DMS79 (cell line): ENCODE measurements at regions not wholly inside any gene's neighbourhood (a gene's known extent, or its start where the extent isn't known, plus 50 kb on each side); places are given as distances from the start of the nearest gene placed in this dataset.
"Not testable (repeated sequence)": the region's sequence is repeated elsewhere in the genome, so short reads cannot be mapped to it uniquely, and the experiment has no call there.

Source experiments
- DNase-seq: peaks from one replicate; lab custom pipeline; 2025; lab: John Stamatoyannopoulos, UW

GRCh38 chr10:91003379-91003778 lies 82.5 kb upstream of the ANKRD1 start:
- not testable (repeated sequence) for DNase-seq

DNA sequence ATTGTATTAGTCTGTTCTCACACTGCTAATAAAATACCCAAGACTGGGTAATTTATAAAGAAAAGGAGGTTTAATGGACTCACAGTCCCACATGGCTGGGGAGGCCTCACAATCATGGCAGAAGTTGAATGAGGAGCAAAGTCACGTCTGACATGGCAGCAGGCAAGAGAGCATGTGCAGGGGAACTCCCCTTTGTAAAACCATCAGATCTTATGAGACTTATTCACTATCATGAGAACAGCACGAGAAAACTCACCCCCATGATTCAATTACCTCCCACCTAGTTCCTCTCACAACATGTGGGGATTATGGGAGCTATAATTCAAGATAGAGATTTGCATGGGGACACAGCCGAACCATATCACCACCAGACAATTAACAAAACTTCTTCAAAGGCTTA lies 84.4 kb upstream of the ANKRD1 start:
- DNase-seq, result not testable (repeated sequence)

DNA sequence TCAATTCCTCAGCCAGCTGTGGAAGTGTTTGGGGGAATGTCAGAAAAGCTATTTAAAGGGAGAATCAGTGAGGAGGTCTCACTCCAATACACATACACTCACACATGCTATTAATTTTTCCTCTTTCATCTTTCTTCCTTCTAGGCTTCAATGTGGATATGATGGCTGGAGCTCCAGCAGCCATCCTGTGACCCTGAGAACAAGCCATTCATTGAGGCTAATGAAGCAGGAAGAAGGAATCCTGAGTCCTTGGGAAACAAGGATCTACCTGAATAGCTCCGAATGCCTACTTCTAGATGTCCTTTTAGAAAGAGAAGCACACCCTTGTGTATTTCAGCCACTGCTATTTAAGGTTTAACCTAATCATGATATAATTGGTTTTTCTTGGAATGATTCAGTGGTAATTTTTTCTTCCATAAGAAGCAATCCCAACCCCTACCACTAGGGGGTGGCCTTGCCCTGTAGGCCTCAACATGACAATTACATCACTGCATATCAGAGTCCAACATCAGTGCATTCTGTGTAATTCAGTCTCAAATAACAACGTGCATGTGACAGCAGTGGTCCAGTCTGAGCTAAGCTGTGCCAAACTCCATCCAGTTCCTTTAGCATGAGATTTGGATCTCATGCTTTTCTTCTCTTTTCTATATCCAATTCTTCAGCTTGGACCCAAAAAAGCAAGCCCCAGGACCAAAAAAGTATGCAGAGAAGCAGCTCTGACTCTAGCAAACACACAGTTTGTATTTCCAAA lies 85.3 kb upstream of the ANKRD1 start:
- no peak for DNase-seq

DNA sequence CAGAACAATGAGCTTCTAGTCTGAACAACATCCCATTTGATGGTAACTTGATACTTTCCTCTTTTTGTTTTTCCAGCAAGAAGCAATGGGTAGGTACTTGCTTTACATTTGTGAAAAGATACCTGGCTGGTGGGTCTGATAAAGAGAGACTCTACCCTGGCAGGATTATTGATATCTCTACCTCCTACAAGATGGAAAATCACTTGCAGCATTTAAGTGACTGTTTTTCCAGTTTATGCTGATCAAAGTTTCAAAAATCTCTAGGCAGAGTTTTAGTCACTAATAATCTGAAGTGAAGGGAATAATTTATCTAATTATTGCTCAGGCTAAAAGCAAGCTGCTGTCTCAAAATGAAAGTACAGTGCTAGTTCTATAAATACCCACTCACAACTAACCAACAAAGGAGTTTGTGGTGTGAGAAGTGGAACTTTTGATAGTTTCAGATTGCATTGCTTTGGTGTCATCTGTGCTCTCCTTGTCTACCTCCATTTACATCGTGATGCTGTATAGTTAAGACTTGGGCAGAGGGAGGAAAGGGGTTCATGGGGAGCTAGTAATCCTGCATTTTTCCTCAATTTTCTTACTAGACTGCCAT lies 86.0 kb upstream of the ANKRD1 start:
- DNase-seq, result no peak

- DNase-seq, result no peak
Measured at GRCh38 chr10:91007655-91008054, 86.8 kb upstream of the ANKRD1 start.

DNA sequence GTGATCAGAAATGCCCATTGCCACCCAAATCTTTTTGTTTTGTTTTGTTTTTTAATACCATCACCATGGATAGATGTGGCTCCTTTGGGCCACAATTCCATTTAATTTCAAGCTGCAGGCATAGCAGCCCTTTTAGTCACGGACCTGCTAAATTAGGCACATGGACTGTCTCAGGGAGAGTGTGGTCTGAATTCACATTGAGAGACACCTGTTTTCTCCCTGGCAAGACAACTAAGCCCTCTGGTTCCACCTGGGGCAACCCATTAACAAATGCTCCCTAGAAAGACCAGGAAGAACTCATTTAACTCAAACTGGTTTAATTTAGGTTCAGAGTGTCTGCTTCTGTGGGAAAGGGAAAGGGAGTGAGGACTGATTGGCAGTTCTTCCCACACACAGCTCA lies 88.2 kb upstream of the ANKRD1 start:
- DNase-seq, result no peak

DNA sequence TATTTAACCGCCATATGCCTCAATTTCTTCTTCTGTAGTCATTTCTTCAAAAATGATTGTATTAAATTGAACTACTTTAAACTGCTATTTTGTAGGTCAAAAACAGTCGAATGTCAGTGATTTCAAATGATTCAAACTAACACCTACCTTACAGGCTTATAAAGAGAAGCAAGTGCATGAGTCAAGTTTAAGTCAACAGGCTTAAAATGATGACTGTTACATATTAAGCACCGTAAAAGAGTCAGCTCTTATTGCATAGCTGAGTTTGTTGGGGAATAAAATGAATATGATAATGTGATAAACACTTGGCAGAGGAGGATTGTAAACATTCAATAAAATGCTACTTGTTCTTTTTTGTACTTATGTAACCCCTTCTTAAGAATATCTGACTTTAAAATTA lies 90.1 kb upstream of the ANKRD1 start:
- DNase-seq, result no peak

- DNase-seq, result no peak
Measured at GRCh38 chr10:91012502-91012901, 91.6 kb upstream of the ANKRD1 start.

DNA sequence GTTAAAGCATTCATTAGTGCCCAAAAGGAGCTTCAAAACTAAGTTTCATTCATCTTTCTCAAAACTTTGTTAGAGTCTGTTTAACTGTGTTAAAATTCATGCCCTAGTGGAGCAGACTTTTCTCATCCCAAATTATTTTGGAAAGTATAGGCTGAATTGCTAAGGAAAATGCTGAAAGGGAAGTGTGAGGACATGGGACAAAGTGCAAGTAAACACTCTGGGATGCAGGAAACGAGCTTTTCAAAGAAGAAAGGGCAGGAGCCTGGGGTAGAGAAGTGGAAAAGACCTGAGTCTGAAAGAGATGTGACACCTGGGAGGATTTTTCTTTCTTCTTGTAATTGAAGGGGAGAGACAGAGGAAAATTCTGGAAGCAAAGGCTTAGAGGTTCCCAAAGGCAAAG lies 93.1 kb upstream of the ANKRD1 start:
- DNase-seq, result no peak

- no peak for DNase-seq
Measured at GRCh38 chr10:91017198-91017597, 96.3 kb upstream of the ANKRD1 start.

DNA sequence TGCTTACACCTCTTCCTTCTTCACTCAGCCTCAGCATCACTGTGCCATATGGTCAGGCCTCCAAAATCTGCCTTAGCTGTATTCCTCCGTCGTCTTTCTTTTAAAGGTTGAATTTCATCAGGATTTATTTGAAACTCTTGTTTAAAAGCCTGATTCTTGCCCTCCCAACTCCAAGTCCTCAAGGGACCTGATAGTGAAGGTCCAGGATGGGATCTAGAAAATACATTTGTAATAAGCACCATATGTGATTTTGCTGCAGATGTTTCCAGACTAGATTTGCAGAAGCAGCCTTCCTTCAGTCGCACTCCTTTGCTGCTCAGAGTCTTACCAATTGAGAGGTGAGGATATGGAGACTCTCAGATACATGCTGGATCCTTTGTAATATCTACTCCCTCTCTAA lies 101.0 kb upstream of the ANKRD1 start:
- no peak for DNase-seq

GRCh38 chr10:91022390-91022789 lies 101.5 kb upstream of the ANKRD1 start:
- peak; percentile 11 for DNase-seq

DNA sequence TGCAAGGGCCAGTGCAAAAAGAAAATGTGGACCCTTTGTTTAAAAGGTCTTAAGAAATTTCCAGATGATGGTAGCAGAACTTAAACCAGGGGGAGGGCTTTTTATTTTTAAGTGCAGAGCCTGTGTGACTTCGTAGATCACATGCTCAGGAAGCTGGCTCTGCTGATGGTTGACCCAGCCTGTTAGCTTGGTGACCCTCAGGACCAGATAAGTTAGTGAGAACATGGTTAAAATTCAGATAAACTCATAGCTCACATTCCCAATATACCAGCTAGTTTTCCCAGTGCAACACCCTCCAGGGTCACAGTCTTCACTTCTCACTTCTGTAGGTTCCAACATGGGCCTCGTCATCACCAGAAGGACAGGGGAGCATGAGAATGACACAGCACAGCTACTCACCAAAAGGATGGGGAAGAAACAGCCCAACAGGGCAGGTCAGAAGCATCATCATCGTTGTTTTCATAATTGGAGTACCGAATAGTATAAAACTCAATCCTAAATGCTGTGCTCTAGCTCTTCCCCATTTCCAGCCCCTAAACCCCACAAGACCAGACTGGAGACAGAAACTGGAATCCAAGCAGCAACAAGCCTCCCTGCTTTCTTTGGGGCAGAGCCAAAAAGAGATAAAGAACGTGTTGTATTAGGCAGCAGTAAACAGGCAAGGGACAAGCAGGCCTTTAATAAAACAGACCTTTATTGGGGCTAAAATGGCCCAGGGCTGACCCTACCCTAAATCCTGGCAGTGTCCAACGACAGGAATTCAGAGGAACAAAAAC lies 102.2 kb upstream of the ANKRD1 start:
- DNase-seq, result no peak

- DNase-seq, result no peak
Measured at GRCh38 chr10:91023700-91024398, 103.0 kb upstream of the ANKRD1 start.

DNA sequence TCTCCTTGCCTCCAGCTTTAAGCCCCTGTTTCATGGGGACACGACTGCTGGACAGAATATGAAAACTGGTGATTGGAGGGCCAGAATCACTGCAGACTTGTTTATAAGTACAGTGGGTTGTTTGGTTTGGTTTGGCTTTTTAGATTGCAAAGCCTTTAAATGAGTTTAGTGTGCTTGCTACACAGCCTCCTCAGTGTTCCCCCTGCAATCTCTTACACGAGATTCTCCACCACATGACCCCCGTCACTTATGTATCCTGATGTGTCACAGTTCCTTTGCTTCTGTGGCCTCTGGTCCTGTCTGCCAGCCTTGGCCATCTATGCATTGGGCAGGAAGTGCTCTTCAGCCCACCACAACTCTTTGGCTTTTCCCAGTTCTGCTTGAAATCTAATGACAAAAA lies 103.7 kb upstream of the ANKRD1 start:
- DNase-seq, result no peak

- DNase-seq, result no peak
Measured at GRCh38 chr10:91032611-91033206, 111.8 kb upstream of the ANKRD1 start.

DNA sequence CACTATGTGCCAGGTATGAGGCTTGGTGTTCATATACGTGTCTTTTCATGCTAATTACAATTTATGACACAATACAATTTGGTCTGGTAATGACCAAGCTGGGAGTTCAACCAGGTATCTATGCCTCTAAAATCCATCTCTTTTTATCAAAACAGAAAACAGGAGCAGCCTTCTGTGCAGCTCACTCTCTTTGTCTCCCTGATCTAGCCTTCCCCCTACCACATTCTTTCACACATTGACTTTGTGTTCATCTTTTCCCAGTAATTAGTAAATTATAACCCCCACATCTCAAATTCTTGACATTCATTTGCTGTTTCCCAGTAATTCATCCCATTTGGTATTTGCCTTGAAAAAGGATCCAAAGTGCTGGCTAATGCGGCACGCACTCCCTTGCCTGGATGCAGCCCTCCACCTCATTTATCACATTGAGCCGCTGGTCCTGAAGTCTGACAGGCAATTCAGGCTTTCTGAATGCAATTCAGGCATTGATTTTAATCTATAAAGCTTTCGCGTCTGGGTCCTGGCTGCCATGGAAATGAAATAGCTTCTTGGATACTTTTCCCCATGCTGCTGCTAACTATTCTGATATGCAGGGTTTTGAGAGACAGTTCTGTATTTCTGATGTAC lies 112.5 kb upstream of the ANKRD1 start:
- DNase-seq, result no peak

DNA sequence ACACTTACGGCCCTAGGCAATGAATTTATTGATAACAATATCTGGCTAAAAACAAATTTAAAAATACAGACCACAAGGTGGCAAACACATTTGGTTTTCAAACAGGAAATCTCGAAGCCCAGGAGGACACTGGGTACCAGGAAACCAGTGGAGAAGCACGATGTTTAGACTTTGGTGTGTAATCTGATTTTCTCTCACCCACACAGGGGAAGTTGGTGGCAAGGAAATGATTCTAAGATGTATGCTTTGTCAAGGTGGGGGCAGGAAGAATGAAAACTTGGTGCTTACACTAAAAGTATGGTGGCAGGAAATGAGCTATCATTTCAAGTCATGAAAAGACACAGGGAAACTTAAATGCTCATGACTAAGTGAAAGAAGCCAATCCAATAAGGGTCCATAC lies 113.2 kb upstream of the ANKRD1 start:
- no peak for DNase-seq

DNA sequence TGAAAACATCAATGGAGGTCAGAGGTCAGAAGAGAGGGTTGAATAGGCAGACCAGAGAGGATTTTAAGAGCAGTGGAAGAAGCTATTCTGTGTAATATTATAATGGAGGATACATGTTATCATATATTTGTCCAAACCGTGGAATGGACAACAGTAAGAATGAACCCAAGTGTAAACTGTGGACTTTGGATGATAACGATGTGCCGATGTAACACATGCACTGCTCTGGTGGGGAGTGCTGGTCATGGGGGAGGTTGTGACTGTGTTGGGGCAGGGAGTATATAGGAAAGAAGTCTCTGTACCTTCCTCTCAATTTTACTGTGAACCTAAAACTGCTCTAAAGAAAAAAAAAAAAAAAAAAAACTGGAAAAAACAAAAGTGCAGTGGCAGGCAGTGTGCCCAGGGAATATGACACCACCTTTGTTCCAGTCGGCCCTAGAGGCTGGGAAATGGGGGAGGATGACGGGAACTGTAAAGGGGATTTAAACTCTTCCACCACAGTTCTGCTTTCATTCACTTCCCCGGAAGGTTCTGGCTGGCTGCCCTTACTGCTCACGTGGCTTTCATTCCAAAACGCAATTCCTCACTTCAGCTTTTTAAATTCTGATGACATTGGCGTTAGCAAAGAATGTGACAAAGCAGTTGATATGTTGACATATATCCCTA lies 113.7 kb upstream of the ANKRD1 start:
- peak; percentile 6 for DNase-seq

GRCh38 chr10:91035650-91036292 lies 114.9 kb upstream of the ANKRD1 start:
- no peak for DNase-seq
